TTC549 (cell line): ENCODE measurements at regions not wholly inside any gene's neighbourhood (a gene's known extent, or its start where the extent isn't known, plus 50 kb on each side); places are given as distances from the start of the nearest gene placed in this dataset.

ENCODE experiments used
- FAIRE-seq: peaks from 2 replicates; lab custom pipeline; 2012; peaks lifted over from hg19 to GRCh38; lab: Jason Lieb, UNC

DNA sequence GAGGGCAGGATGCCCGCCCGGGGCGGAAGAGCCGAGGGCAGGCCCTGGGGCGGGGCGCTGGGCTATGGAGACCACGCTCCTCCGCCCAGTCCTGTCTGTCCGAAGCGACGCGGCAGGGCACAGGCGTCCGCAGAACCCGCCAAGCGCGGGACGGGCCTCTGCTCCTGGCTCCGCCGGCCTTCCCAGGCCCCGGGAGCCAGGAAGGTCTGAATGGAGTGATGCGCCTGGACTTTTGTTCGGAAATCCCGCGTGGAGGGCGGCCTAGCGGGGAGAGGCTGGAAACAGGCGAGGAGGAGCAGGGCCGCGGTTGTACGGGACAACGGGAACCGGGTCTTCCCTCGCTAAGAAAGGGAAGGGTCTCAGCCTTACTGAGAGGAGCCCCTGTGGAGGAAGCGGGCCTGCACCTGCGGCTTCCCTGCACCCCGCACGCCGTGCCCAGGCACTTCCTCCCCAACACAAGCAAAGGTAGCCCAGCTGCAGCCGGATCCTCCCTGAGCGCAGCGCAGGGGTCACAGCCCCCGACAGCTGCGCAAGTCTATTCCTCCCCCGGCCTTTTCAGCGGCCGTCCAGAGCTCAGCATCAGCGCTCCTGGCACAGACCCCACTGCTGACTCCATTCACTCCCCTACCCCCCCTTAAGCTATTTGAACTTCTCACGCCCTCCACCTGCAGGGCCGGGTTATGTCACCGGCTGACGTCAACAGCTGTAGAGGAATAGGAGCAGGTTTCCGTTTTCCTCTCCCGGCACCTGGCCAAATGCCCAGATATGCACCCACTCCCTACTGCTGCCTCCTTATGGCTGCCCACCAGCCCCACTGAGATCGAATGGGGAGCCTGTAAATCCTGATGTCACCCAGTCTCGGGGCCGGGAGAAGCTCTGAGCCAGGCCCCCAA lies 143.2 kb upstream of the RET start:
- no peak for FAIRE-seq

DNA sequence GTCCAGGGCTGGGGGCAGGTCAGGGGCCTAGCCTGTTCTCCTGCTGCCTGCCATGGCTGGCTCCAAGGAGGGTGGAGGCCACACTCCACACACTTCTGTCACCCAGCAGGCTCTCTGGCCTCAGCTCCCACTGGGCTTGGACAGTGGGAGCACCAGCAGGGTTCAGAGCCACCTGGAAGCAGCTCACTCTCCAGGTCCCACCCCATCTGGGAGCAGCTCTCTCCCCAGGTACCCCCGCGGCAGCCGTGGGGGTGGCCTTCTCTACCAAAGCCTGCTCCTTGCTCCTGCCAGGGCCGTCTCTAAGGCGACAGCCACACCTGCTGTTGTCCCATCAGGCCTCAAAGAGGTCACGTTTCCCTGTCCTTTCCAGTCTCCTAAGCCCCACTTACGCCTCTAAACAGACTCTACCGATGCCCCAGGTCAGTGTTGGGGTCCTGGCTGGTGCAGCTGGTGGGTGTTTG lies 142.5 kb upstream of the RET start:
- no peak for FAIRE-seq

DNA sequence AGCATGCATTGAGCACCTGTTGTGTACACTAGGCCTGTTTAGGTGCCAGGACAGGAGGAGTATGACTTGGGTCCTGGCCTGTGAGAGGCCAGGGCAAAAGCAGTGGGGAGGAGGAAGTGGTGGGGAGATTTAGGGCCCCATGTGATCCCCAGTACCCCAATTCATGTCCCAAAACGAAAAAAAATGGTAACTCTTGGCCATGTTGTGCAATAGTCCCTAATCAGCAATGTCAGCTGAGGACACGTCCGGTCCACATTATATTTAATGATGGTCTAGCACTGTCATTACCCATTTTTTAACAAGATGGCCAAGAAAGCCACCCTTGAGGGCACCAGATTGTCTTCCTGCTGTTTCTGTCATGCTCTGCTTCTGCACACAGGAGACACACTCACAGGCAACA lies 142.0 kb upstream of the RET start:
- FAIRE-seq = no peak

DNA sequence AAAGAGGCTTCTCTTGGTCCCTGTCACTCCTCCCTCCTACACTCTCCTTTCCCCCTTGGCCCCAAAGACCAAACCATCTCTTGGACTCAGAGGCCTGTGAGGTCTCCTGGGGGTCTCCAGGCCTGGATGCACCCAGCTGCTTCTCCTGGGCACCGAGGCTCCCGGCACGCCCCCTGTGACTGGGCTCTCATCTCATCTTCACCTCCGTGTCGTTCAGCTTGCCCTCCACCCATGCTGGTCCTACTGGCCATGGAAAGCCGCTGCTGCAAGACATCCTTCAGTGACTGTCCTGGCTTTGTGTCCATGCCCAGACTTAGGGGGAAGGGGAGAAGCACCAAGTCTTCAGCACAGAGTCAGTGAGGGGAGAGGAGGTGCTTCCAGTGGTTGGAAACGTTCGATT lies 141.4 kb upstream of the RET start:
- FAIRE-seq = no peak

DNA sequence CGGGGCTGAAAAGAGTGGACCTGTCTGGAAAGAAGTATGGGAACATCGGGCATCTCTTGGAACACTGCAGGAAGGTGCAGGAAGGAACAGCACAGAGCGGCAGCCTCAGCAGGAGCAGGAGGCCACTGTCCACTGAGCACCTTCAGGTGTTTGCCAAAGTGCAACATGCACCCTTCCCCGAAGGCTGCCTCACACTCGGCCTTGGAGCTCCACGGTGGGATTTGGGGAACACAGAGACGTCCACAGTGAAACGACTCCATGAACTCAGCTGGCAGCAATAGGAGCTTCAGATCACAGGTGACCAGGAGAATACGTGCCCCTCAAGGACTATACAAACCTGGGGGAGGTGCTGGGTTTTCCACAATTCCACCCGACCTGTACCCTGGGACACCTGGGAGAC lies 140.3 kb upstream of the RET start:
- FAIRE-seq = no peak

DNA sequence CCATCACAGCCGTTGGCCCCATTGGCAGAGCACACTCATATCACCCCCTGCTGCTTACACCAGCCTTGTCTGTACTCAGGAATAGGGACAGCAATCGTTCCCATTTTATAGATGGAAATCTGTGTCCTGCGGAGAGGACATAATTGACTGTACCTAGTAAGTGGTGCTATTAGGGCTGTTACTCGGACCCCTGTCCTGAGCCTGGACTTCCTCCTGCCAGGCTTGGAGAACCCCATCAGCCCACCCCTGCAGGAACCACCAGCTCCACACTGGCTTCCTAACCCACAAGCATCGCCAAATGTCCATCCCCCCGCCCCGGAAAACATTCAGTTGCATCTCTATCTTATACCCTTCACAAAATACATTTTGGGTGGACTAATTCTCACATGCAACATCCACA lies 139.8 kb upstream of the RET start:
- FAIRE-seq = no peak

DNA sequence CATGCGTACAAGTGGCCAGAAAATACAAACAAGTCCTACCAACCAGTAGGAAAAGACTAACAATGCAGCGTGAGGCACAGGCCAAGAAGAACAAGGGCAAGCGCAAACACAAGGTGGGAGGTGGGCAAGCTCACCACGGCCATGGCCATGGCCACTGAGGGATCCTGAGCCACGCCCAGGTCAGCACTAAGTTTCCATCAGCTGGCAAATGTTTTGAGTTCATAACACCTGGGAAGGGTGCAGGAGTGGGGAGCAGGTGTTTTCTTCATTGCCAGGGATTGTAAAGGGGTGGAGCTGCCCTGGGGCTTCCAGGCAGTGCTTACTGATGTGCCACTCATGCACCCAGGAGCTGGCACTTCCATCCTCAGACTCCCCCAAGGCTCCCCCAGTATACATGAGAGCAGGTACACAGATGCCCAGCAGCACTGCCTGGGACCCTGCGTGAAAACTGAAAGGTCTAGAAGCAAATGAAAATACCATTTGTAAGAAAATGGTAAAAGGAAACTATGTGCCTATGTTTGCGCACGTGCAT lies 139.2 kb upstream of the RET start:
- FAIRE-seq = no peak

DNA sequence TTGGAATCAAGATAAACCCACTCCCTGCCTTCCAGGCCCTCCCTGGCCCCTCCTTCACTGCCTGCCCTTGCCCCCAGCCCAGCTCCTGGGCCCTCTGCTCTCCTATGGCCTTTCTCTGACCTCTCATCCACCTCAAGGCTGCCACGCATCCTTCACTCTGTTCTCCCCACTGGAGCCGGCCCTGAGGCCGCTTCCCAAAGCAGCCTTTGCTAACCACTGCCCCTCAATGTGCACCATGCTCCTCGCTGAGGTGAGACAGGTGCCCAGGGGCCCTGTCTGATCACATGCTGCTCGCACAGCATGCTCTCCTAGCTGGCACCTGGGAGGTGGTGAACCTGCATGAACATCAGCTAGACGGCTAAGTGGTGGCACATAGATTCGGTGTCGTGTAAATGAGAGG lies 138.5 kb upstream of the RET start:
- no peak for FAIRE-seq

DNA sequence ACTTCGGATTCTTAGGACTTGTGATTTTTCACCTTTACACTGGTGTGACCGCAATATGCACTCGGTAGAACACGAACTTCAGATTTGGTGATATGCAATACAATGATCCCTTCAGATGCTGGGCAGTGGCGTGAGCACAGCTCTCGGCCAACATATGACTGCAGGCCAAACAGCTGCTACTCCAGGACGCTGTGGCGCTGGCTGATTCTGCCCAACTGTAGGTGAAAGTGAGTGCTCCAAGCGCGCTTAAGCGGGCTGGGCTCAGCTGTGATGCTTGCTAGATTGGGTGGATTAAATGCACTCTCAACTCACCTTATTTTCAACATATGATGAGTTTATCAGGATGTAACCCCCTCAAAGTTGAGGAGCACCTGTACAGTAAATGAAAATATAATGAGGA lies 137.6 kb upstream of the RET start:
- no peak for FAIRE-seq

DNA sequence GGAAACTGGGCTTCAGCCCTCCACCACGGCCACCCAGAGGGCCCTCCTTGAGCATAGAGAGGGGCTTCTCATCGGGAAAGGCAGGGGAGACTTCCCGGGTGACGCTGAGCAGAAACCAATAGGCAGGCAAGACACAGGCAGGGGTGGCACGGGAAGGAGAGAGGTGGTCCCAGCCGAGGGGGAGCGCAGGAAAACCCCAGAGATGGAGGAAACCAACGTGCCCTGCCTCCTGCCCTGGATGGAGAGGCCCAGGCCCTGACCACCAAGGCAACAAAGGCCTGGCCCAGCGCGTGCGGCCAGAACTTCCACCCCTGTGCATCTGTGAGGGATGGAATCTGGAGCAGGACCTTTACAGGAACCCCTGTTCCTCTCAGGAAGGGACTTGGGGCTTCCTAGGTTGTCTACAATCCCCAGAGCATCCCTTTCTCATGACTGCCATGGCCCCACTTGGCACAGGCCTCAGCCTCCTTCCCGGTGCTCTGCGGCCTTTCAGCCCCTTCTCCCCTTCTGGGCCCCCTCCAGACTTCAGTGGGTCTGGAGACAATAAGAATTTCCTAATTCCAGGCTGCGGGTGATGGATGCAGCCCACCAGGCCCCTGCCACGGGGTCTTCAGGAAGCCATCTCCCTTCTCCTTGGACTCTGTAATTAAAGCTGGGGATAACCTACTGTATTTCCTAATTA lies 137.0 kb upstream of the RET start:
- FAIRE-seq = no peak

DNA sequence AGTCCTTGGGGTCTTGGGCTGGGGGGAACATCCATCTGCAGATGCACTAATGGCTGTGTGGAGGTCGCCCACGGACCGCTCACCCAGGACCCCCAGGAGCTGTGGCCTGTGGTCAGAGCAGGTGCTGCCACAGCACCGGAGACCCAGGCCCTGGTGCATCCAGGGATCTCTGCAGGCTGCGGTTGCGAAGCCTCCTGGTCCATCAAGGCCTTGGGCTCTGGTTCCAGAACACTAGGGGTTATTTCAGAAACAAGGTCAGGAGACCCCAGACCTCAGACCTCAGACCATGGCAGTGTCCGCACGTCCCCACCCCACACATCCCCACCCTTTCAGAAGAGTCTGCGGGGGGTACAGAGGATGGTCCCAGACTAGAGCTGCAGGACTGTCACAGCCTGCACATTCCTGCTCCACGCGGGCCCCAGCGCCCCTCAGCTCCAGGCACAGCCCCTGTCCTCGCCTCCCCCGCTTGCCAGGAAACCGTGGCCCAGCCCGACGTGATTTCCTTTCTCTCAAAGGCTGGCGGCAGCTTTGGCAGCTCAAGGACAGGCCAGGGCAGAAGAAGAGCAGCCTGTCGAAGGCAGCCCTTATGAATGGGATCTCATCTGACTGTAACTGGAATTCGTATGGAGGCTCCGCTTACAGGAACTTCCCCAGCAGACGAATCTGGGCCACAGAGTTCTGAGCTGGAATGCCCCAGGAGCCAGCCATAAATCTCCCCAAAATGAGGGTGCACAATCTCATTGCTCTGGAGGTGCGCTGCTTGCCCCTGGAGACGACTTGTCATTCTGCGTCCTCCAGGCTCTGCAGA lies 136.2 kb upstream of the RET start:
- FAIRE-seq = no peak

DNA sequence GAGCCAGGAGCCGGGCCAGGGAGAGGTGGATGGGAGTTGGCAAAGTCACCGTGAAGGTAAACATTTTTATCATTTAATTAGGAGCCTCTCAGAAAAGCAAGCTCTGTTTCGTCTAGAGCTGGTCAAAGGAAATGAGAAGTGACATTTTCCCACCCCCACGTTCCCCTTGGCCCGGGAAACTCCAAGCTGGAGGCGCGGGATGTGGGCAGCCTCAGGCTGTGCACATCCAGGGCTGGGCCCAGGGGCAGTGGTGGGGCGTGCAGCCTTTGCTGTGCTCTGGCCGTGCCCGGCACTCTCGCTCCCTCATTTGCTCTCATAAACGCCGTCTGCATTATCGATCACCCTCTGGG lies 135.6 kb upstream of the RET start:
- FAIRE-seq = no peak

DNA sequence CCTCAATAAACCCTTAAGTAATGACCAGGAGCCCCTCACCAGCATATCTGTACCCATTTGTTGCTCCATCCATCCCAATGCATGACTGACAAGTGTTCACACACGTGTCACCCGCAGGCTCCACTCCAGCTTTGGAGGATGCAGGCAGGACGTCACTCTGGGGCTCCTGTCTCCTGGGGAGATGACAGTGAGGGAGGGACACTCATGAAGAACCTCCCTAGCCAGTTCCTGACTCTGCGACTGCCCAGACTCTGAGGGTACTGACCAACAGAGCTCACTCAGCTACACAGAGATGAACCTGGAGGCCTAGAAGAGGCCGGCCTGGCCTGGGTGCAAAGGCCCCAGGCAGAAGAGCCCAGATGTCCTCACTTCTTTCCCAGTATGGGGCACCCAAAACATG lies 135.1 kb upstream of the RET start:
- no peak for FAIRE-seq

DNA sequence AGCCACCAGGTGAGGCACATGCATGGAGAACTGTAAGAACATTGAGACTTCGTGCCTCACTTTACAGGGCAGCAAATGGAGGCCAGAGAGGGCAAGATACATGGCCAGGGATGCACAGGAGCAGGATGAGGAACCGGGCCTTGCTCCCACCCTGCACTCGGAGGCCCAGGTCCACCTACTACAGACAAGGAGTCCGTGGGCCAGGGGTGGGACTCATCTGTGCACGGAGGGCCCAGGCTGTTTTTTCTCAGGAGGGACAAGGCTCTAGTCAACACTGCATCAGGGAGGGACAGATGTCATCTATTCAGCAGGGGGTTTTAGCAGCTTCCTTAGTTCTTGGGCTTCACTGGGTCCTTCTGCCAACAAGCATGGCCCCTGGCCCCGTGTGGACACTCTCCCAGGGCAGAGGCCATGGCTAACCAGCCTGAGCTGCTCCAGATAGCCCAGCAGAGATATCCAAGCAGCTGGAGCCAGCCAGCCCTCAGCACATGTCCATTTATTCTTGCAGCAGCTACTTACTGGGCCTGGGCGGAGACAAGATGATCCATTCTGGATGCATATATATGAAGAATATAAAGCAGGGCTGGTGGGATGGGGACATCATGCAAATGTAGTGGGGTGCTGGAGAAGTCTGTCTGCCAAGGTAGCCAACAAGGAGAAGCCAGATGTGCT lies 134.5 kb upstream of the RET start:
- FAIRE-seq = no peak

DNA sequence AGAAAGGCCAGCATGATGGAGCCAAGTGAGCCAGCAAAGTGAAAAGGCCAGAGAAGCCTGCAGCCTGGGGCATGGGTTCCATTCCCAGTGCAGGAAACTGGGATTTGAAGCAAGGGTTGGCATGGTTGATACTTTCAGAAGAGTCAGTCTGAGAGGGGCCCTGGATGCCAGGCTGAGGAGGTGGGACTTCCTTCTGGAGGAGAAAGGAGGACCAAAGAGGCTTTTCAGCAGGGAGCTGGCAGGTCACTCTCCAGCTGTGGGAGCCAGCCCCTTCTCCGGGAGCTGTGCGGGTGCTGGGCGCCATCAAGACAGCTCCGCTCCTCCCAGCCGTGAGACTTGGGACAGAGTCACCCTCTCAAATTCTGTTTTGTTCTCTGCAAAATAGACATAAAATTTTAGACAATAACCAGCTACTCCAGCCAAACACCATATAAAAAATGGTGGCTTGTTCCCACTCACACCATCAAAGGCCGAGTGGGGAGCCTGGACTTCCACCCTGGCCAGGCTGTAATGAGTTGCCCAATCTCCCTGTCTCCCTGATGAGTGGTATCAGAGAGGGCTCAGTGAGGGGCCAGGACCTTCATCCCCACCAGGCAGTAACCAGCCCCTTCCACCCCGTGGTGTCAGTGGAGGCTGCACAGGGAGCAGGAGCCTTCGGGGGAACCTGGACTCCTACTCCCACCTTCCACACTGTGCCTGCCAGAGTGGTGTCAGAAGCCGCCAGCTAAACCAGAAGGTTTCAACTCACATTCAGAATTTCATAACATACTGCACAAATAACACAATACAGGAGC lies 133.6 kb upstream of the RET start:
- FAIRE-seq = no peak

DNA sequence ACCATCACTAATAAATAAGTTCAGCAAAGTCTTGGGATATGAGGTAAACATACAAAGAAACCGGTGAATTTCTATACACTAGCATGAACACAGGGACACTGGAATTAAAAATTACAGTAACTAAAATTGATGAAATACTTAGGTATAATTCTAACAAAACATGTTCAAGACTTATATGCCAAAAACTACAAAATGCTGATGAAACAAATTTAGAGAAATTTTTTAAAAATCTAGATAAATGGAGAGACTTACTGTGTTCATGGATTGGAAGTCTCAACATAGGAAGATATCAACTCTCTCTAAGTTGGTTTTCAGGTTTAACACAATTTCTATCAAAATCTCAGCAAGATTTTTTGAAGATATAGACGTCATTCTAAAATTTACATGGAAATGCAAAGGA lies 128.8 kb upstream of the RET start:
- no peak for FAIRE-seq

DNA sequence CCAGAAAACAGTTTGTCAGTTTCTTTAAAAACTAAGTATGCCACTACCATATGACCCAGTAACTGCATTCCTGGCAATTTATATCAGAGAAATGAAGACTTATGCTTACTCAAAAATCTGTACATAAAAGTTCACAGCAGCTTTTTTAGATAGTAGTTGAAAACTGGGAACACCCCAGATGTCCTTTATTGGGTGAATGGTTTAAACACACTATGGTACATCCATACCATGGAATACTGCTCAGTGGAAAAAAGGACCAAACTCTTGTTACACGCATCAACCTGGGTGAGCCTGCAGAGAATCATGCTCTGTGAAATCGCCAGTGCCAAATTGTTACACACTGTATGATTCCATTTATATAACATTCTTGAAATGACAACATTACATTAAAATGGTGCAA lies 127.6 kb upstream of the RET start:
- FAIRE-seq = no peak

DNA sequence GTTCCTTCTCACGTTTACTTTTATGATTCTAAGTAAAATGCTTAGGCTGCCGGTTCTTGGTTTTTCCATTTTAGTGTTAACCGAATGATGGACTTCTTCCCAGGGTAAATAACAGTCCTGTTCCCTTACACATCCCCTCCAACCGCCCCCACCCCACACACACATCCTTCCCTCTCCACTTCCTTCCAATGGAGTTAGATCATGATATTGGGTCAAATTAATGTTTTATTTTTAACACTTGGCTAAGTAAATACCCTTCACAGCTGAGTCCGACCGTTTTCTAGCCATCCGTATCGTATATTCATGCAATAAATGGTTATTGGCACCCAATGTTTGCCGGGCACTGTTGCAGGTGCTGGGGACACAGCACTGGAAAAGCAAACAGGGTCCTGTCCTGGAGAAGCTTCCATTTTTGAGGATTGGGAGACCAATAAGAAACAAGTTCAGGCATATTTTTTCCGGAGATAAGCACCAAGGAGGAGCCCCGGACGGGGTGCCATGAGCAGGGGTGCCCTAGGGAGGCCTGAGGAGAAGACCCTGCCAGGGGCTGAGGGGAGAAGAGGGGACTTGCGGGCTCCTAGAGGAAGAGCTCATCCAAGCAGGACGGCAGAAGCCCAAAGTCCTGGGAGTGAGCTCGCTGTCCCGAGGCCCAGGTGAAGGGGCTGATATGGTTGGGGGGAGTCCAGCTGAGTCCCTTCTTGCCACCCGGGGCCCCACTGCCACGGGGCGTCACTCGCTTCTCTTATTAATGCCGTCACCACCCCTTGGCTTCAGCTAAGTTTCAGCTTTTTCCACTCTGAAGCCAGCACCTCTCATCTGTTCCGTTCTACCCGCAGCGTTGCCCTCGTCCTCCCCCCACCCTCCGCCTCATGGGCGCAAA lies 126.0 kb upstream of the RET start:
- no peak for FAIRE-seq

DNA sequence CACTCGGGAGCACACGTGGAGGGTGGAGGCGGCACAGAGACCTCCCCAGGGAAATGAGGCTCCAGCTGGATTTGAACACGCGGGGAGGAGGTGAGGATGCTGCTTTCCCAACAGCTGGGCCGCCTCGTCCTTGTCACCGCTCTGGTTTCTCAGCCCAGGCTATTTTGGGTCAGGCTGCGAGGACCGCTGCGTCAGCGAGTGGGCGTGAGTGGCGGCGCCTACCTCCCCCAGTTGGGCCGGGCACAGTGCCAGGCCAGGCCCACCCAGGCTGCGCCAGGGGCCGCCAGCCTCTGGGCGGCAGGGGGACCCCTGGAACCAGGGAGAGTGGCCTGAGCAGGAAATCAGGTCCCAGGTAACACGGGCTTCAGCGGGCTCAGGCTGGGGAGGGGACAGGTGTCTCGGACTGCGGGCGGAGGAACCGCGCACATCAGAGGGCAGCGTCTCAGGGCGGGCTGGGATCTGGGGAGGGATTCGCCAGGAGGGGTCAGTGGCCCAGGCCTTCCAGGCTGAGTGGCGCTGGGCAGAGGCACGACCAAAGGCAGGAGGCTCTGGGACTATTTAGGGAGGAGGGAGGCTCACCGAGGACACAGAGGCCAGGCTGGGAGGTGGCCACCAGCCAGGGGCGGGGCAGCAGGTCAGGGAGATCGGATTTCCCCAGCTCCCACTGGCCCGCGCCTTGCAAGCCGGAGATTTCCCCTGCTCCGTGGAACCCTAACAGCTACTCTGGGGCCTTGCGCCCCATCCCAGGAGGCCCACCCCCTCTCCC lies 125.2 kb upstream of the RET start:
- FAIRE-seq = no peak

DNA sequence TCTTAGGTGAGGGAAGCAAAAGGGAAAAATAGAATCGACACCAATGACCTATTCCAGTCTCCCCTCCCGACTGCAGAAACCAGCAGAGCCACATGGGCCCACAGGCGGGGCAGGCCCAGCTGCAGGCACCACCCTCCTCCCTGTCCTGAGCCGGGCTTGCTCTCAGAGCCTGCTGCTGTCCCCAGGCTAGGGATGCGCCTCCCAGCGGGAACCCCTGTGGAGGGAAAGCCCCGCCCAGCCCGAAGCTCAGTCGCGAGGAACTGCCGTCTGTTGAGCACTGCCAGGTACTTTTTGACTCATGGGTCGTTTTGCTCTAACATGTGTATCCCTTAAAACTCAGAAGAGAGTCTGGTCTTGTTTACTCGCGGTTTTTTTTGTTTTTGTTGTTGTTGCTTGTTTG lies 124.5 kb upstream of the RET start:
- FAIRE-seq = no peak
